Tibial nerve (tissue), 4 donors: ENCODE measurements at regions not wholly inside any gene's neighbourhood (a gene's known extent, or its start where the extent isn't known, plus 50 kb on each side); places are given as distances from the start of the nearest gene placed in this dataset.

Experiments
- EP300 ChIP-seq, 2 donors: sonication (generic); formaldehyde crosslinking; IDR thresholded peaks; one replicate each; pipeline ENCODE4 v1.6.1; 2017; ENCODE audit warnings: antibody characterized with exemption in 2 of 2, mild to moderate bottlenecking in 1 of 2
- POLR2A ChIP-seq, 2 donors: fragments of 450-650 bp; IDR thresholded peaks; one replicate each; pipeline ENCODE4 v1.6.1; 2017; ENCODE audit warnings: antibody characterized with exemption in 2 of 2, mild to moderate bottlenecking in 2 of 2, moderate library complexity in 2 of 2
- TF ChIP-seq, protein P1 (sequence below), 5 experiments: fragments of 200-600 bp in 3 of 5; fragments of 450-650 bp in 2 of 5; sonication (generic) in 3 of 5; IDR thresholded peaks; one replicate each; pipeline ENCODE4 v1.5.1; 2016 to 2019; ENCODE audit warnings: antibody characterized with exemption in 5 of 5, mild to moderate bottlenecking in 3 of 5, moderate library complexity in 2 of 5

- TF ChIP-seq, protein P1, sequence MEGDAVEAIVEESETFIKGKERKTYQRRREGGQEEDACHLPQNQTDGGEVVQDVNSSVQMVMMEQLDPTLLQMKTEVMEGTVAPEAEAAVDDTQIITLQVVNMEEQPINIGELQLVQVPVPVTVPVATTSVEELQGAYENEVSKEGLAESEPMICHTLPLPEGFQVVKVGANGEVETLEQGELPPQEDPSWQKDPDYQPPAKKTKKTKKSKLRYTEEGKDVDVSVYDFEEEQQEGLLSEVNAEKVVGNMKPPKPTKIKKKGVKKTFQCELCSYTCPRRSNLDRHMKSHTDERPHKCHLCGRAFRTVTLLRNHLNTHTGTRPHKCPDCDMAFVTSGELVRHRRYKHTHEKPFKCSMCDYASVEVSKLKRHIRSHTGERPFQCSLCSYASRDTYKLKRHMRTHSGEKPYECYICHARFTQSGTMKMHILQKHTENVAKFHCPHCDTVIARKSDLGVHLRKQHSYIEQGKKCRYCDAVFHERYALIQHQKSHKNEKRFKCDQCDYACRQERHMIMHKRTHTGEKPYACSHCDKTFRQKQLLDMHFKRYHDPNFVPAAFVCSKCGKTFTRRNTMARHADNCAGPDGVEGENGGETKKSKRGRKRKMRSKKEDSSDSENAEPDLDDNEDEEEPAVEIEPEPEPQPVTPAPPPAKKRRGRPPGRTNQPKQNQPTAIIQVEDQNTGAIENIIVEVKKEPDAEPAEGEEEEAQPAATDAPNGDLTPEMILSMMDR (IDR thresholded peaks at IDR 0.05), result no peak
- TF ChIP-seq EP300 (IDR thresholded peaks at IDR 0.05) (no peak), POLR2A (IDR thresholded peaks at IDR 0.05) (no peak)
Observed at GRCh38 chr5:97846643-97847042, 663.6 kb upstream of the RIOK2 start.
